Urinary bladder (tissue), 3 donors: ENCODE measurements at regions not wholly inside any gene's neighbourhood (a gene's known extent, or its start where the extent isn't known, plus 50 kb on each side); places are given as distances from the start of the nearest gene placed in this dataset.
"Not testable (repeated sequence)": the region's sequence is repeated elsewhere in the genome, so short reads cannot be mapped to it uniquely, and the experiment has no call there.

Experiments used
- DNase-seq: peaks from one replicate; pipeline ENCODE4 v3.0.0-alpha.2; 2015; ENCODE audit errors: extremely low spot score
- H3K27ac ChIP-seq: one replicate; pipeline ENCODE4 v1.5.1; 2013; ENCODE audit warnings: low read depth, mild to moderate bottlenecking, moderate library complexity
- H3K36me3 ChIP-seq: one replicate; pipeline ENCODE4 v1.6.1; 2013; ENCODE audit warnings: mild to moderate bottlenecking, moderate library complexity; ENCODE audit not compliant: insufficient read depth
- H3K4me1 ChIP-seq: one replicate; pipeline ENCODE4 v1.6.1; 2013; ENCODE audit warnings: mild to moderate bottlenecking, moderate library complexity; ENCODE audit not compliant: insufficient read depth
- H3K4me3 ChIP-seq: one replicate; pipeline ENCODE4 v1.5.1; 2013; ENCODE audit warnings: low read depth, low read length
- WGBS: extraction: QIAGEN DNeasy Blood & Tissue Kit; methylation state at CpG from one replicate; pipeline ENCODE4 v1.1.7; 2013; 5-methylcytosine and 5-hydroxymethylcytosine counted together
- donor health status: healthy with polysubstance abuse.
- donor health status: healthy.

GRCh38 chr1:79197421-79197820 lies 190.9 kb upstream of the ADGRL4 start:
- WGBS = 85% methylated on average over 2 of the region's 2 CpGs
- no peak for DNase-seq
- Histone ChIP-seq H3K36me3 (no peaks in the 10 kb centered on the region), H3K4me1 (no peaks in the 10 kb centered on the region), H3K27ac (no peak overlapping the region), H3K4me3 (no peak overlapping the region)

- DNase-seq = no peak
- 90% methylated on average over 2 of the region's 2 CpGs for WGBS
- no peaks in the 10 kb centered on the region for H3K36me3 ChIP-seq
Measured at GRCh38 chr1:79196211-79196610, 189.7 kb upstream of the ADGRL4 start.

GRCh38 chr1:79193211-79194079 lies 186.9 kb upstream of the ADGRL4 start:
- Histone ChIP-seq H3K27ac (no peak overlapping the region), H3K36me3 (no peaks in the 10 kb centered on the region), H3K4me3 (no peak overlapping the region), H3K4me1 (no peaks in the 10 kb centered on the region)
- DNase-seq = no peak
- WGBS = 36% methylated on average over 7 of the region's 7 CpGs

More at GRCh38 chr1:79196211-79196610, 189.7 kb upstream of the ADGRL4 start:
- Histone ChIP-seq H3K4me1 (no peaks in the 10 kb centered on the region), H3K27ac (no peak overlapping the region), H3K4me3 (no peak overlapping the region)

GRCh38 chr1:79190074-79190473 lies 183.5 kb upstream of the ADGRL4 start:
- Histone ChIP-seq H3K4me3 (no peak overlapping the region), H3K36me3 (no peaks in the 10 kb centered on the region), H3K4me1 (no peaks in the 10 kb centered on the region), H3K27ac (no peak overlapping the region)
- 65% methylated on average over 1 of the region's 1 CpG for WGBS
- no peak for DNase-seq

GRCh38 chr1:79188337-79188736 lies 181.8 kb upstream of the ADGRL4 start:
- no peak overlapping the region for H3K4me3 ChIP-seq
- WGBS = 49% methylated on average over 2 of the region's 2 CpGs
- no peak for DNase-seq
- H3K4me1 ChIP-seq = no peaks in the 10 kb centered on the region
- no peaks in the 10 kb centered on the region for H3K36me3 ChIP-seq
- H3K27ac ChIP-seq = no peak overlapping the region

- Histone ChIP-seq H3K4me3 (no peak overlapping the region), H3K27ac (no peak overlapping the region)
- DNase-seq = no peak
Measured at GRCh38 chr1:79186260-79186659, 179.7 kb upstream of the ADGRL4 start.

GRCh38 chr1:79177844-79178243 lies 171.3 kb upstream of the ADGRL4 start:
- no peak for DNase-seq
- H3K36me3 ChIP-seq = no peaks in the 10 kb centered on the region
- 91% methylated on average over 1 of the region's 1 CpG for WGBS
- no peak overlapping the region for H3K27ac ChIP-seq
- no peaks in the 10 kb centered on the region for H3K4me1 ChIP-seq
- no peak overlapping the region for H3K4me3 ChIP-seq

More at GRCh38 chr1:79186260-79186659, 179.7 kb upstream of the ADGRL4 start:
- H3K36me3 ChIP-seq = no peaks in the 10 kb centered on the region
- H3K4me1 ChIP-seq = no peaks in the 10 kb centered on the region

GRCh38 chr1:79161077-79161476 lies 154.5 kb upstream of the ADGRL4 start:
- no peak for DNase-seq
- Histone ChIP-seq H3K4me3 (no peak overlapping the region), H3K4me1 (no peaks in the 10 kb centered on the region), H3K36me3 (no peaks in the 10 kb centered on the region), H3K27ac (no peak overlapping the region)

GRCh38 chr1:79155991-79156390 lies 149.5 kb upstream of the ADGRL4 start:
- Histone ChIP-seq H3K27ac (no peak overlapping the region), H3K36me3 (no peaks in the 10 kb centered on the region), H3K4me3 (no peak overlapping the region), H3K4me1 (no peaks in the 10 kb centered on the region)
- WGBS = 93% methylated on average over 1 of the region's 1 CpG
- DNase-seq = no peak

GRCh38 chr1:79151006-79151796 lies 144.7 kb upstream of the ADGRL4 start:
- Histone ChIP-seq H3K4me3 (no peak overlapping the region), H3K36me3 (no peaks in the 10 kb centered on the region), H3K4me1 (no peaks in the 10 kb centered on the region), H3K27ac (no peak overlapping the region)
- no peak for DNase-seq
- 65% methylated on average over 6 of the region's 6 CpGs for WGBS

GRCh38 chr1:79150576-79150975 lies 144.0 kb upstream of the ADGRL4 start:
- Histone ChIP-seq H3K27ac (no peak overlapping the region), H3K4me1 (no peaks in the 10 kb centered on the region), H3K4me3 (no peak overlapping the region), H3K36me3 (no peaks in the 10 kb centered on the region)
- no peak for DNase-seq
- WGBS = 60% methylated on average over 1 of the region's 1 CpG

- H3K4me1 ChIP-seq, H3K36me3 ChIP-seq, H3K27ac ChIP-seq, DNase-seq, H3K4me3 ChIP-seq: not testable (repeated sequence)
- 88% methylated on average over 4 of the region's 4 CpGs for WGBS
Measured at GRCh38 chr1:79138227-79138626, 131.7 kb upstream of the ADGRL4 start.

GRCh38 chr1:79133774-79134364 lies 127.3 kb upstream of the ADGRL4 start:
- DNase-seq = no peak
- no peaks in the 10 kb centered on the region for H3K36me3 ChIP-seq
- no peak overlapping the region for H3K4me3 ChIP-seq
- no peaks in the 10 kb centered on the region for H3K4me1 ChIP-seq
- WGBS = 85% methylated on average over 8 of the region's 8 CpGs
- no peak overlapping the region for H3K27ac ChIP-seq

- WGBS = 56% methylated on average over 3 of the region's 3 CpGs
Measured at GRCh38 chr1:79131626-79132025, 125.1 kb upstream of the ADGRL4 start.

More at GRCh38 chr1:79131626-79132025, 125.1 kb upstream of the ADGRL4 start:
- Histone ChIP-seq H3K27ac (no peak overlapping the region), H3K4me3 (no peak overlapping the region), H3K4me1 (no peaks in the 10 kb centered on the region), H3K36me3 (no peaks in the 10 kb centered on the region)
- no peak for DNase-seq
